ENCODE measurements at regions not wholly inside any gene's neighbourhood (a gene's known extent, or its start where the extent isn't known, plus 50 kb on each side); places are given as distances from the start of the nearest gene placed in this dataset.
A peak's percentile ranks its signal among the peaks of the same experiment; 100 is the strongest.
"Not testable (repeated sequence)": the region's sequence is repeated elsewhere in the genome, so short reads cannot be mapped to it uniquely, and the experiment has no call there.

GRCh38 chr6:128738112-128738511, 144.8 kb upstream of the LAMA2 start:
- no peak for DNase-seq (ENCODE audit: low read depth in 3 of 3)

- no peak for DNase-seq (ENCODE audit: low read depth in 3 of 3)
These were observed 146.2 kb upstream of the LAMA2 start for GRCh38 chr6:128736780-128737179.

GRCh38 chr6:128731249-128732165, 151.4 kb upstream of the LAMA2 start:
- DNase-seq (ENCODE audit: low read depth in 3 of 3) = no peak

- DNase-seq (ENCODE audit: low read depth in 3 of 3) = no peak
These were observed 155.4 kb upstream of the LAMA2 start for GRCh38 chr6:128727500-128727899.

GRCh38 chr6:128725271-128726233, 157.4 kb upstream of the LAMA2 start:
- peak in 1 of 3 experiments; percentile 10 for DNase-seq (ENCODE audit: low read depth in 3 of 3)

GRCh38 chr6:128724738-128725137, 158.2 kb upstream of the LAMA2 start:
- no peak for DNase-seq (ENCODE audit: low read depth in 3 of 3)

GRCh38 chr6:128723667-128724066, 159.3 kb upstream of the LAMA2 start:
- no peak for DNase-seq (ENCODE audit: low read depth in 3 of 3)

- no peak for DNase-seq (ENCODE audit: low read depth in 3 of 3)
These were observed 162.0 kb upstream of the LAMA2 start for GRCh38 chr6:128720891-128721290.

- no peak for DNase-seq (ENCODE audit: low read depth in 3 of 3)
These were observed 163.2 kb upstream of the LAMA2 start for GRCh38 chr6:128719786-128720185.

- no peak for DNase-seq (ENCODE audit: low read depth in 3 of 3)
These were observed 169.5 kb upstream of the LAMA2 start for GRCh38 chr6:128713461-128713860.

GRCh38 chr6:128712898-128713297, 170.0 kb upstream of the LAMA2 start:
- no peak for DNase-seq (ENCODE audit: low read depth in 3 of 3)

GRCh38 chr6:128711149-128711548, 171.8 kb upstream of the LAMA2 start:
- DNase-seq (ENCODE audit: low read depth in 3 of 3) = no peak

- no peak for DNase-seq (ENCODE audit: low read depth in 3 of 3)
These were observed 172.6 kb upstream of the LAMA2 start for GRCh38 chr6:128710315-128710714.

GRCh38 chr6:128704601-128705000, 178.3 kb upstream of the LAMA2 start:
- no peak for DNase-seq (ENCODE audit: low read depth in 3 of 3)

GRCh38 chr6:128703794-128704193, 179.1 kb upstream of the LAMA2 start:
- not testable (repeated sequence) for DNase-seq (ENCODE audit: low read depth in 3 of 3)

GRCh38 chr6:128696691-128697689, 176.6 kb upstream of the PTPRK start:
- no peak for DNase-seq (ENCODE audit: low read depth in 3 of 3)

- DNase-seq (ENCODE audit: low read depth in 3 of 3) = no peak
These were observed 174.1 kb upstream of the PTPRK start for GRCh38 chr6:128694303-128695009.

GRCh38 chr6:128690063-128690462, 169.7 kb upstream of the PTPRK start:
- no peak for DNase-seq (ENCODE audit: low read depth in 3 of 3)

GRCh38 chr6:128686084-128686483, 165.7 kb upstream of the PTPRK start:
- no peak for DNase-seq (ENCODE audit: low read depth in 3 of 3)

- no peak for DNase-seq (ENCODE audit: low read depth in 3 of 3)
These were observed 156.1 kb upstream of the PTPRK start for GRCh38 chr6:128676456-128676855.

GRCh38 chr6:128672023-128672422, 151.6 kb upstream of the PTPRK start:
- no peak for DNase-seq (ENCODE audit: low read depth in 3 of 3)

All from stimulated activated CD4-positive, alpha-beta T cell treated with anti-CD3 and anti-CD28 coated beads, TNF-alpha, amount 100 ng/mL, for 24 hours (primary cell).